WI38 (cell line): ENCODE measurements at regions not wholly inside any gene's neighbourhood (a gene's known extent, or its start where the extent isn't known, plus 50 kb on each side); places are given as distances from the start of the nearest gene placed in this dataset.

Experiments used
- H3K4me3 ChIP-seq: 2 replicates; pipeline ENCODE4 v1.5.1; 2011; ENCODE audit warnings: low read depth, mild to moderate bottlenecking, control low read depth, low read length
- CTCF ChIP-seq: IDR thresholded peaks from 2 replicates; pipeline ENCODE4 v1.5.1; 2012; ENCODE audit warnings: low read depth, mild to moderate bottlenecking, control low read depth, low read length

DNA sequence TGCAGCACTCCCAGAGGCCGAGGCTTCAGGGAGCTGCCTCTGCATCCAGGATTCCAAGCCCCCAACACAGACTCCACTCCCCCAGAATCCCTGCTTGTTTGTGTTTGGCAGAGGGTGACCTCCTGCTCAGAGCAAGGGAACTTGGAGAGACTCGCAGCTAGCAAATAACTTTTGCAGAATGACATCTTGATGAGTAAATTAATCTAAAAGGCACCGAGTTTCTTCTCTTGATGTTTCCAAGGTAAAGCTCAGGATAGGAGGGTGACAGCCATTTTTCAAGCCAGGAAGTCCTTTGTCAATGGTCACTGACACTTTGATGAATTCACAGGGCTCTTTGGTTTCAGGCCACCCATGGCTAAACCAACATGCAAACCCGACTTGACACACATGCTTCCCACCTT lies 523.0 kb downstream of the NTRK3 start:
- no peak overlapping the region for H3K4me3 ChIP-seq
- TF ChIP-seq CTCF = no peak

DNA sequence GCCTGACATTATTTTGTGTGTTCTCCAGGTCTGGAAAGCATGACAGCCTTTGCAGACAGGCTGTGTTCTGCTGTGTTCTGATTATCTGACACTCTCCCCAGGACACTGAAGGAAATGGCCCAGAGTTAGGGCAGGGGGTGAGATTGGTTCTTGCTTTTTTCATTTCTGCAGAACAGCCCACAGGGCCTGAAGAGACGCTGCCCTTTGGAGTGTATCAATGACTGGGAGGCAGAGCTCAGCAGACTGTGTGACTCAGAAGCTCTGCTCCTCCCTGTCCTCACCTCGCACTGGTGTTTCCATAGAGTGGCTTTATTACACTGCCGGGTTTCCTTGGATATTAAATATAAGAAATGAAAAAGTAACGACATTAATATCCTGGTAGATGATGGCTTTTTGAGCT lies 523.6 kb downstream of the NTRK3 start:
- TF ChIP-seq CTCF = no peak
- no peak overlapping the region for H3K4me3 ChIP-seq

GRCh38 chr15:87731630-87732029 lies 524.9 kb downstream of the NTRK3 start:
- H3K4me3 ChIP-seq = no peak overlapping the region
- TF ChIP-seq CTCF = no peak

DNA sequence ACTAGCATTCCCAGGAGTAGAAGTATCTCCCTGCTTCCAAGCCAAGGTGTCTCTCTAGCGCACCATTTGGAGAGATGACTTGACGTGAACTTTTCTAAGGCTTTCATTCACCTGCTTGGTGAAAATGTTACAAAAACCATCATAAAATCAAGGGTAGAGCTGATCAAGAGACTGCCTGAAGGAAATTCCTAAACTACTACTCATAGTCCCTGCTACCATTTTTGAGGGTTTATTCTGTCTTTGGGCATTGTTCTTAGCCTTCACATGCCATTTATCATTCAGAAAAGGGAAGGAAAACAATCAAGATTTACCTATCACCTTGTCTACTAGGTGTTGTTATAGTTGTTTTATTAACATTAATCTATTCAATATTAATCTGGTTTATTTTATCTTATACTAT lies 525.8 kb downstream of the NTRK3 start:
- H3K4me3 ChIP-seq = no peak overlapping the region
- no peak for TF ChIP-seq CTCF

DNA sequence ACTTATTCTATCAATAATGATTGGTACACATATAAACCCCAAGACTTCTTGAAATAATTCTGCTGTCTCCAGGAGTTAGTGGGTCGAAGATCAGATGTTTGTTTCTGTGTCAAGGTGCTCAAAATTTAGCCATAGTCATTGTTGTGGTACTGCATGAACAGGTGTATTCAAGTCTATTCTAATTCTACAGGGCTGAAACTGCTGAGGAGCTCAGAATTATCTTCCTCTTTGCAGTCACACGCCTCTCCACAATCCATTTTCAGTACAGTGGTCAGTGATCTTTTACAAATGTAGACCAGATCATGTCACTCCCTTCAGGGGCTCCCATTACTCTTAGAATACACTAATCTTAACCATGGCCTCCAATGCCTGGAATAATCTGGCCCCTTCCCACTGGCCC lies 527.5 kb downstream of the NTRK3 start:
- TF ChIP-seq CTCF = no peak
- H3K4me3 ChIP-seq = no peak overlapping the region

- H3K4me3 ChIP-seq = no peak overlapping the region
- no peak for TF ChIP-seq CTCF
These were observed 529.5 kb downstream of the NTRK3 start for GRCh38 chr15:87727073-87727472.

DNA sequence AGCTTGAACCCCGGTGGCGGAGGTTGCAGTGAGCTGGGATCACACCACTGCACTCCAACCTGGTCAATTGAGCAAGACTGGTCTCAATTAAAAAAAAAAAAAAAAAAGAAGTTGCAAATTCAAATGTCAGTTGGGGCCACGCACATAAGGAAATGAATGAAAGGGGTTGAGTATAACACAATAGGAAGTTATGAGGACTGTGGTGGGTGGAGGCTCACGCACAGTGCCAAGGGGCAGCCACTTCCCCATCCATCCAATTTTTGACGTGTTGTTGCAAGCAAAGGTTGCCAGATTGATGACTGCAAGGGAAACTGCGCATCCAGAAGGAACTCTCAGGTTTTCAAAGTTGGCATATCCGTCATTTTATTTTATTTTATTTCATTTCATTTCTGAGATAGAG lies 532.2 kb downstream of the NTRK3 start:
- TF ChIP-seq CTCF = no peak
- no peak overlapping the region for H3K4me3 ChIP-seq
